H1 (cell line): ENCODE measurements at regions not wholly inside any gene's neighbourhood (a gene's known extent, or its start where the extent isn't known, plus 50 kb on each side); places are given as distances from the start of the nearest gene placed in this dataset.

Source experiments
- BRCA1 ChIP-seq: IDR thresholded peaks from 2 replicates; pipeline ENCODE4 v1.6.1; 2012; ENCODE audit warnings: low read depth, low read length, improper control_type of control experiment
- EZH2 ChIP-seq: fragments of 200-600 bp; sonication (generic); IDR thresholded peaks from 2 replicates; pipeline ENCODE4 v1.7.1; 2012; ENCODE audit warnings: low read depth, mild to moderate bottlenecking, moderate library complexity, low read length, inconsistent platforms; ENCODE audit not compliant: severe bottlenecking
- HDAC6 ChIP-seq: IDR thresholded peaks from one replicate; pipeline ENCODE4 v1.7.1; 2012; ENCODE audit warnings: low read depth, mild to moderate bottlenecking, inconsistent platforms, low read length, moderate library complexity
- POLR2AphosphoS5 ChIP-seq: IDR thresholded peaks from 2 replicates; pipeline ENCODE4 v1.6.1; 2011; ENCODE audit warnings: low read depth, low read length
- RAD21 ChIP-seq, 2 experiments: IDR thresholded peaks in 1 of 2; conservative IDR thresholded peaks in 1 of 2; 2 replicates each; pipeline ENCODE4 v1.6.1; 2011; ENCODE audit warnings: low read depth in 2 of 2, low read length in 2 of 2, improper control_type of control experiment in 1 of 2, inconsistent platforms in 1 of 2, mild to moderate bottlenecking in 1 of 2, moderate library complexity in 1 of 2
- SP2 ChIP-seq: IDR thresholded peaks from 2 replicates; pipeline ENCODE4 v1.6.1; 2012; ENCODE audit warnings: mild to moderate bottlenecking, low read length, inconsistent platforms
- TAF1 ChIP-seq: IDR thresholded peaks from 2 replicates; pipeline ENCODE4 v1.6.1; 2011; ENCODE audit warnings: mild to moderate bottlenecking, low read depth, low read length
- ZNF274 ChIP-seq: IDR thresholded peaks from 2 replicates; pipeline ENCODE4 v1.7.0; 2012; ENCODE audit warnings: low read length, borderline replicate concordance; ENCODE audit errors: extremely low read depth
- TF ChIP-seq, protein P1 (sequence below), 3 experiments: IDR thresholded peaks; 1 replicate in 2 of 3; 2 replicates in 1 of 3; pipeline versions ENCODE4 v1.5.1 to v1.6.1; 2011; ENCODE audit warnings: low read length in 3 of 3, mild to moderate bottlenecking in 3 of 3, inconsistent platforms in 2 of 3, low read depth in 1 of 3, moderate library complexity in 1 of 3; ENCODE audit not compliant: insufficient read depth in 1 of 3; ENCODE audit errors: control extremely low read depth in 1 of 3
- TF ChIP-seq, protein P2 (sequence below): IDR thresholded peaks from 2 replicates; pipeline ENCODE4 v1.6.1; 2012; ENCODE audit warnings: low read length, inconsistent platforms
- TF ChIP-seq, protein P3 (sequence below): fragments of 300-600 bp; sonication (generic); IDR thresholded peaks from 2 replicates; pipeline ENCODE4 v1.7.1; 2012; ENCODE audit warnings: low read length, moderate library complexity, mild to moderate bottlenecking, inconsistent platforms; ENCODE audit not compliant: insufficient replicate concordance

DNA sequence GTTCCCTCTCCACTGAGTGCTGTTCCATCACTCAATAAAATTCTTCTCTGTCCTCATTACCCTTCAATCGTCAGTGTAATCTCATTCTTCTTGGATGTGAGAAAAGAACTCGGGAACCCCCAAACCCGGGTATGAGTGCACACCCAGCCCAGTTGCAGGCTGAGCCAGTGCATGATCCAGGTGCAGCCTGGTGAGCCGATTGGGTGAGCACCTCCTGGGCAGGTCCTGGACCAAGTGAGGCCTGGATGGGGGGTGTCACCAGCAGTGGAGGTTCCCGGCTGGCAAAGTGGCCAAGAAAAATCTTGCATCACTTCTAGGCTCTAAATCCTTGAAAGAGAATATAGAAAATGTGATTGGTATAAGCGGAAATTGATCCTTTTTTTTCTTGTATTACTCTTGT is 878.8 kb upstream of the KLHL1 start:
- TF ChIP-seq EZH2: no peak
- TF ChIP-seq, protein P1, sequence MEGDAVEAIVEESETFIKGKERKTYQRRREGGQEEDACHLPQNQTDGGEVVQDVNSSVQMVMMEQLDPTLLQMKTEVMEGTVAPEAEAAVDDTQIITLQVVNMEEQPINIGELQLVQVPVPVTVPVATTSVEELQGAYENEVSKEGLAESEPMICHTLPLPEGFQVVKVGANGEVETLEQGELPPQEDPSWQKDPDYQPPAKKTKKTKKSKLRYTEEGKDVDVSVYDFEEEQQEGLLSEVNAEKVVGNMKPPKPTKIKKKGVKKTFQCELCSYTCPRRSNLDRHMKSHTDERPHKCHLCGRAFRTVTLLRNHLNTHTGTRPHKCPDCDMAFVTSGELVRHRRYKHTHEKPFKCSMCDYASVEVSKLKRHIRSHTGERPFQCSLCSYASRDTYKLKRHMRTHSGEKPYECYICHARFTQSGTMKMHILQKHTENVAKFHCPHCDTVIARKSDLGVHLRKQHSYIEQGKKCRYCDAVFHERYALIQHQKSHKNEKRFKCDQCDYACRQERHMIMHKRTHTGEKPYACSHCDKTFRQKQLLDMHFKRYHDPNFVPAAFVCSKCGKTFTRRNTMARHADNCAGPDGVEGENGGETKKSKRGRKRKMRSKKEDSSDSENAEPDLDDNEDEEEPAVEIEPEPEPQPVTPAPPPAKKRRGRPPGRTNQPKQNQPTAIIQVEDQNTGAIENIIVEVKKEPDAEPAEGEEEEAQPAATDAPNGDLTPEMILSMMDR (IDR thresholded peaks at IDR 0.05; ENCODE audit: control extremely low read depth in 1 of 3, insufficient read depth in 1 of 3, low read depth in 1 of 3, low read length in 3 of 3): no peak
- TF ChIP-seq BRCA1: no peak
- no peak for TF ChIP-seq TAF1
- no peak for TF ChIP-seq ZNF274
- TF ChIP-seq, protein P2, sequence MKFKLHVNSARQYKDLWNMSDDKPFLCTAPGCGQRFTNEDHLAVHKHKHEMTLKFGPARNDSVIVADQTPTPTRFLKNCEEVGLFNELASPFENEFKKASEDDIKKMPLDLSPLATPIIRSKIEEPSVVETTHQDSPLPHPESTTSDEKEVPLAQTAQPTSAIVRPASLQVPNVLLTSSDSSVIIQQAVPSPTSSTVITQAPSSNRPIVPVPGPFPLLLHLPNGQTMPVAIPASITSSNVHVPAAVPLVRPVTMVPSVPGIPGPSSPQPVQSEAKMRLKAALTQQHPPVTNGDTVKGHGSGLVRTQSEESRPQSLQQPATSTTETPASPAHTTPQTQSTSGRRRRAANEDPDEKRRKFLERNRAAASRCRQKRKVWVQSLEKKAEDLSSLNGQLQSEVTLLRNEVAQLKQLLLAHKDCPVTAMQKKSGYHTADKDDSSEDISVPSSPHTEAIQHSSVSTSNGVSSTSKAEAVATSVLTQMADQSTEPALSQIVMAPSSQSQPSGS: no peak
- no peak for TF ChIP-seq SP2
- no peak for TF ChIP-seq HDAC6
- no peak for TF ChIP-seq POLR2AphosphoS5
- TF ChIP-seq RAD21 (IDR thresholded peaks at IDR 0.05 in 1 of 2, conservative IDR thresholded peaks at IDR 0.05 in 1 of 2; ENCODE audit: low read depth in 2 of 2, low read length in 2 of 2): no peak
- TF ChIP-seq, protein P3, sequence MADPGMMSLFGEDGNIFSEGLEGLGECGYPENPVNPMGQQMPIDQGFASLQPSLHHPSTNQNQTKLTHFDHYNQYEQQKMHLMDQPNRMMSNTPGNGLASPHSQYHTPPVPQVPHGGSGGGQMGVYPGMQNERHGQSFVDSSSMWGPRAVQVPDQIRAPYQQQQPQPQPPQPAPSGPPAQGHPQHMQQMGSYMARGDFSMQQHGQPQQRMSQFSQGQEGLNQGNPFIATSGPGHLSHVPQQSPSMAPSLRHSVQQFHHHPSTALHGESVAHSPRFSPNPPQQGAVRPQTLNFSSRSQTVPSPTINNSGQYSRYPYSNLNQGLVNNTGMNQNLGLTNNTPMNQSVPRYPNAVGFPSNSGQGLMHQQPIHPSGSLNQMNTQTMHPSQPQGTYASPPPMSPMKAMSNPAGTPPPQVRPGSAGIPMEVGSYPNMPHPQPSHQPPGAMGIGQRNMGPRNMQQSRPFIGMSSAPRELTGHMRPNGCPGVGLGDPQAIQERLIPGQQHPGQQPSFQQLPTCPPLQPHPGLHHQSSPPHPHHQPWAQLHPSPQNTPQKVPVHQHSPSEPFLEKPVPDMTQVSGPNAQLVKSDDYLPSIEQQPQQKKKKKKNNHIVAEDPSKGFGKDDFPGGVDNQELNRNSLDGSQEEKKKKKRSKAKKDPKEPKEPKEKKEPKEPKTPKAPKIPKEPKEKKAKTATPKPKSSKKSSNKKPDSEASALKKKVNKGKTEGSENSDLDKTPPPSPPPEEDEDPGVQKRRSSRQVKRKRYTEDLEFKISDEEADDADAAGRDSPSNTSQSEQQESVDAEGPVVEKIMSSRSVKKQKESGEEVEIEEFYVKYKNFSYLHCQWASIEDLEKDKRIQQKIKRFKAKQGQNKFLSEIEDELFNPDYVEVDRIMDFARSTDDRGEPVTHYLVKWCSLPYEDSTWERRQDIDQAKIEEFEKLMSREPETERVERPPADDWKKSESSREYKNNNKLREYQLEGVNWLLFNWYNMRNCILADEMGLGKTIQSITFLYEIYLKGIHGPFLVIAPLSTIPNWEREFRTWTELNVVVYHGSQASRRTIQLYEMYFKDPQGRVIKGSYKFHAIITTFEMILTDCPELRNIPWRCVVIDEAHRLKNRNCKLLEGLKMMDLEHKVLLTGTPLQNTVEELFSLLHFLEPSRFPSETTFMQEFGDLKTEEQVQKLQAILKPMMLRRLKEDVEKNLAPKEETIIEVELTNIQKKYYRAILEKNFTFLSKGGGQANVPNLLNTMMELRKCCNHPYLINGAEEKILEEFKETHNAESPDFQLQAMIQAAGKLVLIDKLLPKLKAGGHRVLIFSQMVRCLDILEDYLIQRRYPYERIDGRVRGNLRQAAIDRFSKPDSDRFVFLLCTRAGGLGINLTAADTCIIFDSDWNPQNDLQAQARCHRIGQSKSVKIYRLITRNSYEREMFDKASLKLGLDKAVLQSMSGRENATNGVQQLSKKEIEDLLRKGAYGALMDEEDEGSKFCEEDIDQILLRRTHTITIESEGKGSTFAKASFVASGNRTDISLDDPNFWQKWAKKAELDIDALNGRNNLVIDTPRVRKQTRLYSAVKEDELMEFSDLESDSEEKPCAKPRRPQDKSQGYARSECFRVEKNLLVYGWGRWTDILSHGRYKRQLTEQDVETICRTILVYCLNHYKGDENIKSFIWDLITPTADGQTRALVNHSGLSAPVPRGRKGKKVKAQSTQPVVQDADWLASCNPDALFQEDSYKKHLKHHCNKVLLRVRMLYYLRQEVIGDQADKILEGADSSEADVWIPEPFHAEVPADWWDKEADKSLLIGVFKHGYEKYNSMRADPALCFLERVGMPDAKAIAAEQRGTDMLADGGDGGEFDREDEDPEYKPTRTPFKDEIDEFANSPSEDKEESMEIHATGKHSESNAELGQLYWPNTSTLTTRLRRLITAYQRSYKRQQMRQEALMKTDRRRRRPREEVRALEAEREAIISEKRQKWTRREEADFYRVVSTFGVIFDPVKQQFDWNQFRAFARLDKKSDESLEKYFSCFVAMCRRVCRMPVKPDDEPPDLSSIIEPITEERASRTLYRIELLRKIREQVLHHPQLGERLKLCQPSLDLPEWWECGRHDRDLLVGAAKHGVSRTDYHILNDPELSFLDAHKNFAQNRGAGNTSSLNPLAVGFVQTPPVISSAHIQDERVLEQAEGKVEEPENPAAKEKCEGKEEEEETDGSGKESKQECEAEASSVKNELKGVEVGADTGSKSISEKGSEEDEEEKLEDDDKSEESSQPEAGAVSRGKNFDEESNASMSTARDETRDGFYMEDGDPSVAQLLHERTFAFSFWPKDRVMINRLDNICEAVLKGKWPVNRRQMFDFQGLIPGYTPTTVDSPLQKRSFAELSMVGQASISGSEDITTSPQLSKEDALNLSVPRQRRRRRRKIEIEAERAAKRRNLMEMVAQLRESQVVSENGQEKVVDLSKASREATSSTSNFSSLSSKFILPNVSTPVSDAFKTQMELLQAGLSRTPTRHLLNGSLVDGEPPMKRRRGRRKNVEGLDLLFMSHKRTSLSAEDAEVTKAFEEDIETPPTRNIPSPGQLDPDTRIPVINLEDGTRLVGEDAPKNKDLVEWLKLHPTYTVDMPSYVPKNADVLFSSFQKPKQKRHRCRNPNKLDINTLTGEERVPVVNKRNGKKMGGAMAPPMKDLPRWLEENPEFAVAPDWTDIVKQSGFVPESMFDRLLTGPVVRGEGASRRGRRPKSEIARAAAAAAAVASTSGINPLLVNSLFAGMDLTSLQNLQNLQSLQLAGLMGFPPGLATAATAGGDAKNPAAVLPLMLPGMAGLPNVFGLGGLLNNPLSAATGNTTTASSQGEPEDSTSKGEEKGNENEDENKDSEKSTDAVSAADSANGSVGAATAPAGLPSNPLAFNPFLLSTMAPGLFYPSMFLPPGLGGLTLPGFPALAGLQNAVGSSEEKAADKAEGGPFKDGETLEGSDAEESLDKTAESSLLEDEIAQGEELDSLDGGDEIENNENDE: no peak
